GM12892 (cell line): ENCODE measurements at regions not wholly inside any gene's neighbourhood (a gene's known extent, or its start where the extent isn't known, plus 50 kb on each side); places are given as distances from the start of the nearest gene placed in this dataset.

Experiments
- POLR2A ChIP-seq: IDR thresholded peaks from 2 replicates; pipeline ENCODE4 v1.6.1; 2011; ENCODE audit warnings: low read depth, low read length, control low read depth
- POLR2AphosphoS5 ChIP-seq: IDR thresholded peaks from 2 replicates; pipeline ENCODE4 v1.6.1; 2011; ENCODE audit warnings: low read depth, low read length, control low read depth
- TAF1 ChIP-seq: IDR thresholded peaks from 2 replicates; pipeline ENCODE4 v1.6.1; 2011; ENCODE audit warnings: low read depth, mild to moderate bottlenecking, control low read depth, low read length, borderline replicate concordance

DNA sequence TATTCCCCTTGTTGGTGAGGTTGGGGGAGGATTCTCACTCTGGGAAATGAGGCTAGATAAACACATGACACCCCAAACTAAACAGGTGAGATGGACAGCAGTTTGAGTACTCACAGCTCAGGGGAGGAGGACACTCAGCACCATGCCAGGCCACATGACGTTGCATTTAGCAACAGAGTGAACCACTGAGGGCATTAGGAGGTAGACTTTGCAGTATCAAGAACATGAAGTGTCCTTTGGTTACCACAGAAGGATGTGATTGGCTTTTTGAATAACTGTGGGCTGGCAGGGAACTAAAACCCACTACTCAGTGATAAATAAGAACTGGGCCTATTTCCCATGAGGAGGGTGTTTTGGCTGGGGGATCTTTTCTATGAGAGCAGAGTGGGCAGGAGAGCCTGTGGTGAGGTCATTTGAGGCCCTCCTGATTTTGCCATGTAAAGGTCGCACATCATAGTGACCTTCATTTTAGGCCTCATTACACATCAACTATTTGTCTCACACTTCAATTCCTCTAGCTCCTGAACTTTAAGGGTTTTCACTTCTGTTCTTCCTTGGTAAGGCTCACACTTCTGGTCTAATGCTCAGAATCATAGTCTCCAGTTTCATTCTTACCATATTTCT lies 89.8 kb upstream of the PRKD1 start:
- TF ChIP-seq POLR2A, result no peak
- no peak for TF ChIP-seq TAF1
- TF ChIP-seq POLR2AphosphoS5, result no peak
